ENCODE measurements at regions not wholly inside any gene's neighbourhood (a gene's known extent, or its start where the extent isn't known, plus 50 kb on each side); places are given as distances from the start of the nearest gene placed in this dataset.

DNA sequence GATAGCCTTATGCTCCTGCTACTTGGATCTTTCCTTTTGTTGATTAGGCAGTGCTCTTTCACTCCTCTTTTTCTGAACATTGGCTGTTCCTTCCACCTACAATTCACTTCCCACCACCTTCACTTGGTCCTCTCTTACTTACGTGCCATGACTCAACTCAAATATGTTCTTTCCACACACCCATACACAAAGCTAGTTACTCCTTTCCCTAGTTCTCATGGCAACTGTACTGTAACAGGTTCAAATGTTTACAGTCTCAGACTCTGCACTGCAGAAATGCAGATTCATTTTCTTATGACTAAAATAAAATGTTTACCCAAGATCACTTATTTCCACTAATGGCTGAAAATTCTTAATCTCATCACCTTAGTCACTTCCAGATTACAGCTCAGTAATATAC is 174.0 kb upstream of the TSHZ2 start:
- Histone ChIP-seq H3K9me2 (replicated peaks; ENCODE audit: low read depth, low read length) (no peaks in the 10 kb centered on the region), H4K20me1 (ENCODE audit: insufficient read depth, low read length, poor library complexity, severe bottlenecking) (no peaks in the 10 kb centered on the region), H2AFZ (ENCODE audit: low read length) (no peak overlapping the region), H3K9me3 (ENCODE audit: insufficient read depth, low read depth, low read length) (no peaks in the 10 kb centered on the region), H3K4me1 (ENCODE audit: insufficient read depth, low read length, poor library complexity, severe bottlenecking) (no peaks in the 10 kb centered on the region), H3K36me3 (ENCODE audit: insufficient read depth, low read length) (no peaks in the 10 kb centered on the region), H3K79me2 (ENCODE audit: insufficient read depth, low read length) (no peaks in the 10 kb centered on the region), H3F3A (ENCODE audit: low read depth) (no peaks in the 10 kb centered on the region), H3K9ac (ENCODE audit: low read depth, low read length, poor library complexity, severe bottlenecking) (no peak overlapping the region), H3K4me3 (ENCODE audit: low read length, poor library complexity, severe bottlenecking) (no peak overlapping the region), H3K27me3 (ENCODE audit: insufficient read depth, low read length, poor library complexity, severe bottlenecking) (no peaks in the 10 kb centered on the region), H3K4me2 (ENCODE audit: low read depth, low read length, poor library complexity, severe bottlenecking) (no peak overlapping the region)
- TF ChIP-seq CTCF (conservative IDR thresholded peaks at IDR 0.05; ENCODE audit: low read length) = no peak
- no peak for TF ChIP-seq EZH2phosphoT487 (IDR thresholded peaks at IDR 0.05; ENCODE audit: borderline replicate concordance)

DNA sequence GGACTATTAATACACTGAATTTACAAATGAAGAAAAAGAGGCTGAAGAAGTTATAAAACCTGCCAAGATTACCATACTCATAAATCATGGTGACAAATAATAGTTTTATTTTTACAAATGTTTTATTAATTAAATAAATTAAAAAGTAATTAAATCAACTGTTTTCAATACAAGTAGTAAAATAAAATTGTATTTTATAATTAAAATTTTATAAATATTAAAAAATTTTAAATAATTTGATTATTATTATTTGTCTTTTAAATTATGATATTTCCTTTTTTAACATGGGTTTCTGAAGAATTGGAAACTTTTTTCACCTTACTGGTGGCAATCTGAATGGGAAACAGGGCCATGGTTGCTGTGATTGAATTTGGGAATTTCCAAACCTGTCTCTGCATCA is 177.3 kb upstream of the TSHZ2 start:
- H3K4me1 ChIP-seq (ENCODE audit: insufficient read depth, low read length, poor library complexity, severe bottlenecking) = no peaks in the 10 kb centered on the region
- no peaks in the 10 kb centered on the region for H4K20me1 ChIP-seq (ENCODE audit: insufficient read depth, low read length, poor library complexity, severe bottlenecking)
- no peaks in the 10 kb centered on the region for H3K79me2 ChIP-seq (ENCODE audit: insufficient read depth, low read length)
- no peaks in the 10 kb centered on the region for H3K9me3 ChIP-seq (ENCODE audit: insufficient read depth, low read depth, low read length)
- no peak overlapping the region for H3K4me2 ChIP-seq (ENCODE audit: low read depth, low read length, poor library complexity, severe bottlenecking)
- no peaks in the 10 kb centered on the region for H3F3A ChIP-seq (ENCODE audit: low read depth)
- H3K36me3 ChIP-seq (ENCODE audit: insufficient read depth, low read length) = no peaks in the 10 kb centered on the region
- no peaks in the 10 kb centered on the region for H3K9me2 ChIP-seq (replicated peaks; ENCODE audit: low read depth, low read length)
- no peaks in the 10 kb centered on the region for H3K27me3 ChIP-seq (ENCODE audit: insufficient read depth, low read length, poor library complexity, severe bottlenecking)
- no peak overlapping the region for H3K9ac ChIP-seq (ENCODE audit: low read depth, low read length, poor library complexity, severe bottlenecking)
- H3K4me3 ChIP-seq (ENCODE audit: low read length, poor library complexity, severe bottlenecking) = no peak overlapping the region
- TF ChIP-seq CTCF (conservative IDR thresholded peaks at IDR 0.05; ENCODE audit: low read length) (no peak), EZH2phosphoT487 (IDR thresholded peaks at IDR 0.05; ENCODE audit: borderline replicate concordance) (no peak)
- H2AFZ ChIP-seq (ENCODE audit: low read length) = no peak overlapping the region

DNA sequence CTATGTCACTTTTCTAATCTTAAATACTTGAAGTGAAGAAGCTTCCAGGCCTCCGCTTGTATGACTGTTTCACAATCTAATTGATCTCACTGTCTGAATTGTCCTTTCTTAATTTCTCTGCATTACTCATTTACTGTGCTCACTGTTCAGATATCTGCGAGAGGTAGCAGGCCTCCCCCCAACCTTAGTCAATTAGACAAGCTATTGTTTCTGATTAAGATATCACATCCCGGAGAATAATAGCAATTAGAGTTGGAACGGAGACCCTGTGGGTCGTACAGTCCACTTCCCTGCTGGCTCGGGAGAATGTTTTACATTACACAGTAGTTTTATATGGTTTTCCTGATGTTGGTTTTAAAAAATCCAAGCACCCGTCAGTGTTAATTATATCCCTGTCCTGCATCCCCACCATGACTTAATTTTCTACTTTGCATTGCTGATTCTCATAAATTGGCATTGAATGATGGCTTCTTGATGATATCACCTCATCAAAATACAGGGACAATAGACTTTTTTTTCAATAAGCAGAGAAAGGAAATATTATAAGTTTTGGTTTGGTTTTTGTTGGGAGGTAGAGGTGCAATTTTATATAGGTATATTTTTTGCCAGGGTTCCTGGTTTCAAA is 178.7 kb upstream of the TSHZ2 start:
- no peaks in the 10 kb centered on the region for H3F3A ChIP-seq (ENCODE audit: low read depth)
- no peaks in the 10 kb centered on the region for H4K20me1 ChIP-seq (ENCODE audit: insufficient read depth, low read length, poor library complexity, severe bottlenecking)
- no peaks in the 10 kb centered on the region for H3K36me3 ChIP-seq (ENCODE audit: insufficient read depth, low read length)
- H3K9me2 ChIP-seq (replicated peaks; ENCODE audit: low read depth, low read length) = no peaks in the 10 kb centered on the region
- no peaks in the 10 kb centered on the region for H3K9me3 ChIP-seq (ENCODE audit: insufficient read depth, low read depth, low read length)
- no peak overlapping the region for H3K4me3 ChIP-seq (ENCODE audit: low read length, poor library complexity, severe bottlenecking)
- no peaks in the 10 kb centered on the region for H3K79me2 ChIP-seq (ENCODE audit: insufficient read depth, low read length)
- TF ChIP-seq EZH2phosphoT487 (IDR thresholded peaks at IDR 0.05; ENCODE audit: borderline replicate concordance) = no peak
- TF ChIP-seq CTCF (conservative IDR thresholded peaks at IDR 0.05; ENCODE audit: low read length) = no peak
- H3K9ac ChIP-seq (ENCODE audit: low read depth, low read length, poor library complexity, severe bottlenecking) = no peak overlapping the region
- no peak overlapping the region for H2AFZ ChIP-seq (ENCODE audit: low read length)
- H3K4me1 ChIP-seq (ENCODE audit: insufficient read depth, low read length, poor library complexity, severe bottlenecking) = no peaks in the 10 kb centered on the region
- H3K4me2 ChIP-seq (ENCODE audit: low read depth, low read length, poor library complexity, severe bottlenecking) = no peak overlapping the region
- no peaks in the 10 kb centered on the region for H3K27me3 ChIP-seq (ENCODE audit: insufficient read depth, low read length, poor library complexity, severe bottlenecking)
